ENCODE measurements at regions not wholly inside any gene's neighbourhood (a gene's known extent, or its start where the extent isn't known, plus 50 kb on each side); places are given as distances from the start of the nearest gene placed in this dataset.

- DNase-seq (ENCODE audit: low spot score in 2 of 2) (no peak), FAIRE-seq (no peak)
These were observed 68.6 kb upstream of the CPEB4 start for GRCh38 chr5:173819521-173819920.

GRCh38 chr5:173823274-173823644 lies 64.9 kb upstream of the CPEB4 start:
- FAIRE-seq (no peak), DNase-seq (ENCODE audit: low spot score in 2 of 2) (no peak)

- DNase-seq (ENCODE audit: low spot score in 2 of 2) (no peak), FAIRE-seq (no peak)
These were observed 64.2 kb upstream of the CPEB4 start for GRCh38 chr5:173823721-173824567.

GRCh38 chr5:173825215-173825865 lies 62.8 kb upstream of the CPEB4 start:
- no peak for FAIRE-seq
- no peak for DNase-seq (ENCODE audit: low spot score in 2 of 2)

- FAIRE-seq (no peak), DNase-seq (ENCODE audit: low spot score in 2 of 2) (no peak)
These were observed 62.1 kb upstream of the CPEB4 start for GRCh38 chr5:173826086-173826427.

GRCh38 chr5:173826428-173827350 lies 61.5 kb upstream of the CPEB4 start:
- FAIRE-seq (no peak), DNase-seq (ENCODE audit: low spot score in 2 of 2) (no peak)

- no peak for FAIRE-seq
- DNase-seq (ENCODE audit: low spot score in 2 of 2), result no peak
These were observed 59.2 kb upstream of the CPEB4 start for GRCh38 chr5:173828952-173829351.

GRCh38 chr5:173829826-173830225 lies 58.3 kb upstream of the CPEB4 start:
- DNase-seq (ENCODE audit: low spot score in 2 of 2) (no peak), FAIRE-seq (no peak)

- DNase-seq (ENCODE audit: low spot score in 2 of 2) (no peak), FAIRE-seq (no peak)
These were observed 57.7 kb upstream of the CPEB4 start for GRCh38 chr5:173830421-173830820.

GRCh38 chr5:173831196-173831914 lies 56.8 kb upstream of the CPEB4 start:
- DNase-seq (ENCODE audit: low spot score in 2 of 2) (no peak), FAIRE-seq (no peak)

- FAIRE-seq, result no peak
These were observed 55.8 kb upstream of the CPEB4 start for GRCh38 chr5:173832386-173832785.

GRCh38 chr5:173833196-173833985 lies 54.8 kb upstream of the CPEB4 start:
- DNase-seq (ENCODE audit: low spot score in 2 of 2) (no peak), FAIRE-seq (no peak)

More at GRCh38 chr5:173832386-173832785, 55.8 kb upstream of the CPEB4 start:
- DNase-seq (ENCODE audit: low spot score in 2 of 2), result no peak

- DNase-seq (ENCODE audit: low spot score in 2 of 2) (no peak), FAIRE-seq (no peak)
These were observed 53.9 kb upstream of the CPEB4 start for GRCh38 chr5:173834071-173834771.

GRCh38 chr5:173835131-173835530 lies 53.0 kb upstream of the CPEB4 start:
- no peak for FAIRE-seq
- no peak for DNase-seq (ENCODE audit: low spot score in 2 of 2)

- no peak for DNase-seq (ENCODE audit: low spot score in 2 of 2)
- no peak for FAIRE-seq
These were observed 52.5 kb upstream of the CPEB4 start for GRCh38 chr5:173835661-173836060.

GRCh38 chr5:173837654-173838053 lies 50.5 kb upstream of the CPEB4 start:
- FAIRE-seq (no peak), DNase-seq (ENCODE audit: low spot score in 2 of 2) (no peak)
